ENCODE measurements at regions not wholly inside any gene's neighbourhood (a gene's known extent, or its start where the extent isn't known, plus 50 kb on each side); places are given as distances from the start of the nearest gene placed in this dataset.

DNA sequence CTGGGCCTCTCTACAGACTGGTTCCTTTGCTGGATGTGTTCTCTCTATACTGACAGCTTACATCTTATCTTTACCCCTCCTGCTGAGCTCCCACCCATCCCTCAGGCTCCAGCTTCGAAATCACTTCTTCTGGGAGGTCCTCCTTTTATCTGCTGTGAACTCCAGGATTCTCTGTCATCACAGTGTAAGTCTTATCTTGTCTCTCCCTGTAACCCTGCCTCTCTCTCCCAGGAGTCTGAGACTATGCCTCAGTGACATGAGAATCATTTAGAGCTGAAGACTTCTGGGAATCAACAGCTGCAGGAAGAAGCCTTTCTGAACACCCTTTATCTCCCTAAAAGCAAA lies 148.1 kb upstream of the HS3ST3A1 start:
- no peak for DNase-seq
- intact Hi-C loops (cut with DNase I; ENCODE audit: low total_unique reads) = no loop called here
- 17 to 63% (median 39%) methylated on average over 1 of the region's 1 CpG for WGBS, 5 donors
- Histone ChIP-seq H3K36me3 (no peaks in the 10 kb centered on the region), H3K4me1 (no peaks in the 10 kb centered on the region), H3K27me3 (replicated peaks in 1 of 7) (no peaks in the 10 kb centered on the region), H3K27ac (peak overlapping the region in 4 of 8 donors; percentile 25 to 44 (median 33)), H3K9me3 (peaks cover 0 to 3% (median 0%) of the 10 kb centered on the region in 8 donors), H3K4me3 (no peak overlapping the region)
- TF ChIP-seq POLR2AphosphoS5 (IDR thresholded peaks at IDR 0.05) (no peak), POLR2A (IDR thresholded peaks at IDR 0.05) (no peak)
- TF ChIP-seq, protein P1, sequence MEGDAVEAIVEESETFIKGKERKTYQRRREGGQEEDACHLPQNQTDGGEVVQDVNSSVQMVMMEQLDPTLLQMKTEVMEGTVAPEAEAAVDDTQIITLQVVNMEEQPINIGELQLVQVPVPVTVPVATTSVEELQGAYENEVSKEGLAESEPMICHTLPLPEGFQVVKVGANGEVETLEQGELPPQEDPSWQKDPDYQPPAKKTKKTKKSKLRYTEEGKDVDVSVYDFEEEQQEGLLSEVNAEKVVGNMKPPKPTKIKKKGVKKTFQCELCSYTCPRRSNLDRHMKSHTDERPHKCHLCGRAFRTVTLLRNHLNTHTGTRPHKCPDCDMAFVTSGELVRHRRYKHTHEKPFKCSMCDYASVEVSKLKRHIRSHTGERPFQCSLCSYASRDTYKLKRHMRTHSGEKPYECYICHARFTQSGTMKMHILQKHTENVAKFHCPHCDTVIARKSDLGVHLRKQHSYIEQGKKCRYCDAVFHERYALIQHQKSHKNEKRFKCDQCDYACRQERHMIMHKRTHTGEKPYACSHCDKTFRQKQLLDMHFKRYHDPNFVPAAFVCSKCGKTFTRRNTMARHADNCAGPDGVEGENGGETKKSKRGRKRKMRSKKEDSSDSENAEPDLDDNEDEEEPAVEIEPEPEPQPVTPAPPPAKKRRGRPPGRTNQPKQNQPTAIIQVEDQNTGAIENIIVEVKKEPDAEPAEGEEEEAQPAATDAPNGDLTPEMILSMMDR (IDR thresholded peaks at IDR 0.05 in 8 of 11, conservative IDR thresholded peaks at IDR 0.05 in 3 of 11) = no peak

DNA sequence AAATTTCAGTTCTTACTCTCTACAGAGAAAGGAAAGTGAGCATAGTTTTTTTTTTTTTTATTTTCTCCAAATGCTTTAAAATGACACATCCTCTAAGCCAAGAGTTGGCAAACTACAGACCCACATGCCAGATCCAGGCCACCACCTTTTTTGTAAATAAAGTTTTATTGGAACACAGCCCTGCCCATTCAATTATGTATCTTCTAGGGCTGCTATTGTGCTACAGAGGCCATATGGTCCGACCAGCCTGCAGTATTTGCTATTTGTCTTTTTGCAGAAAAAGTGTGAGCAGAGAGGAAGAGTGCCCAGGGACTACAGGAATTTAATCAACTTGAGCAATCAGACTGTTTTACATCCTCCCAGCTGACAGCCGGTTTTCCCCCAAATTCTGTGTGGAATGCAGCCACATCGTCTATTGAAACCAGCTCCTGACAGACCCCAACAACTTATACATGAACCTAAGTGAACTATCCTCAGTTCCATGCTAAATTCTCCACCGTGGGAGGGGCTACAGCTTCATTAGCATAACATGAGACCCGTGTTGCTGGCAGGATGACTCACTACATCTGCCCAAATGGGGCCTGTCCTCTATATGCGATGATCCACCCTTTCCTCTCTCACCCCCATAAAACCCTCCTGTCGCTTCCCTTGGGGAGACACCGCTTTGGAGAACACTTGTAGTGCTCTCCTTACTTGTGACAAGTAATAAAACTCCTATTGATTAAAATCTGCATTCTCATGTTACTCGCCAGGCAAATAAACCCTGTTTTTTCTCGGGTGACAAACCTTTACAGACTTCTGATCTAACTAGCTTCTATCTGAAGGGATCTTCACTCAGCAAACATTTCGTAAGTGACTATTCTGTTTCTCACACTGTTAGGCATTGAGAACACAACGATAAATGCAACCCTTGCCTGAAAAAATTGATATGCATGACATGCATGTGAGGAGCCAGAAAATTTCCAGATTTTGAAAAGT lies 149.4 kb upstream of the HS3ST3A1 start:
- Histone ChIP-seq H3K4me3 (no peak overlapping the region), H3K9me3 (peaks cover 0 to 3% (median 0%) of the 10 kb centered on the region in 8 donors), H3K27ac (peak overlapping the region in 1 of 8 donors; percentile 8), H3K4me1 (no peaks in the 10 kb centered on the region), H3K36me3 (no peaks in the 10 kb centered on the region), H3K27me3 (replicated peaks in 1 of 7) (no peaks in the 10 kb centered on the region)
- intact Hi-C loops (cut with DNase I; ENCODE audit: low total_unique reads) = no loop called here
- DNase-seq = no peak
- WGBS, 5 donors = 46 to 59% (median 49%) methylated on average over 12 of the region's 12 CpGs
- no peak for TF ChIP-seq POLR2AphosphoS5 (IDR thresholded peaks at IDR 0.05)
- TF ChIP-seq, protein P1 (IDR thresholded peaks at IDR 0.05 in 8 of 11, conservative IDR thresholded peaks at IDR 0.05 in 3 of 11) = no peak
- no peak for TF ChIP-seq POLR2A (IDR thresholded peaks at IDR 0.05)

- intact Hi-C loops (cut with DNase I; ENCODE audit: low total_unique reads) = no loop called here
- WGBS, 5 donors = 74 to 87% (median 81%) methylated on average over 3 of the region's 3 CpGs
- H3K4me3 ChIP-seq = no peak overlapping the region
Observed at GRCh38 chr17:13753154-13753553, 151.4 kb upstream of the HS3ST3A1 start.

GRCh38 chr17:13753771-13754170 lies 152.0 kb upstream of the HS3ST3A1 start:
- TF ChIP-seq, protein P1 (IDR thresholded peaks at IDR 0.05 in 8 of 11, conservative IDR thresholded peaks at IDR 0.05 in 3 of 11) = no peak
- TF ChIP-seq POLR2AphosphoS5 (IDR thresholded peaks at IDR 0.05) = no peak
- no peak for TF ChIP-seq POLR2A (IDR thresholded peaks at IDR 0.05)
- Histone ChIP-seq H3K4me1 (no peaks in the 10 kb centered on the region), H3K36me3 (no peaks in the 10 kb centered on the region), H3K9me3 (no peaks in the 10 kb centered on the region), H3K27me3 (replicated peaks in 1 of 7) (no peaks in the 10 kb centered on the region), H3K27ac (no peak overlapping the region), H3K4me3 (no peak overlapping the region)
- intact Hi-C loops (cut with DNase I; ENCODE audit: low total_unique reads) = no loop called here
- WGBS, 5 donors = 63 to 85% (median 74%) methylated on average over 1 of the region's 1 CpG
- no peak for DNase-seq

More at GRCh38 chr17:13753154-13753553, 151.4 kb upstream of the HS3ST3A1 start:
- Histone ChIP-seq H3K4me1 (no peaks in the 10 kb centered on the region), H3K9me3 (peaks cover 0 to 3% (median 0%) of the 10 kb centered on the region in 8 donors), H3K36me3 (no peaks in the 10 kb centered on the region), H3K27me3 (replicated peaks in 1 of 7) (no peaks in the 10 kb centered on the region), H3K27ac (no peak overlapping the region)
- no peak for DNase-seq
- no peak for TF ChIP-seq POLR2A (IDR thresholded peaks at IDR 0.05)
- TF ChIP-seq, protein P1 (IDR thresholded peaks at IDR 0.05 in 8 of 11, conservative IDR thresholded peaks at IDR 0.05 in 3 of 11) = no peak
- no peak for TF ChIP-seq POLR2AphosphoS5 (IDR thresholded peaks at IDR 0.05)
